Stimulated activated CD4-positive, alpha-beta T cell treated with anti-CD3 and anti-CD28 coated beads, TNF-alpha, amount 100 ng/mL, for 1 hour (primary cell): ENCODE measurements at regions not wholly inside any gene's neighbourhood (a gene's known extent, or its start where the extent isn't known, plus 50 kb on each side); places are given as distances from the start of the nearest gene placed in this dataset.

Source experiments
- DNase-seq, 3 donors: peaks; one replicate each; pipeline ENCODE4 v3.0.0-alpha.2; 2020; ENCODE audit warnings: low read depth in 3 of 3, low spot score in 1 of 3

- DNase-seq: no peak
Measured at GRCh38 chr21:29441651-29442050, 142.9 kb downstream of the BACH1 start.

GRCh38 chr21:29443411-29444010 lies 144.8 kb downstream of the BACH1 start:
- DNase-seq: no peak

GRCh38 chr21:29448766-29449165 lies 150.0 kb downstream of the BACH1 start:
- DNase-seq: no peak

- no peak for DNase-seq
Measured at GRCh38 chr21:29449306-29449950, 150.7 kb downstream of the BACH1 start.

GRCh38 chr21:29450058-29450457 lies 151.3 kb downstream of the BACH1 start:
- no peak for DNase-seq

- no peak for DNase-seq
Measured at GRCh38 chr21:29453511-29453910, 154.8 kb downstream of the BACH1 start.

GRCh38 chr21:29454179-29454578 lies 155.5 kb downstream of the BACH1 start:
- DNase-seq: no peak

- no peak for DNase-seq
Measured at GRCh38 chr21:29462479-29462878, 163.8 kb downstream of the BACH1 start.

GRCh38 chr21:29465546-29465945 lies 166.8 kb downstream of the BACH1 start:
- no peak for DNase-seq

GRCh38 chr21:29466532-29466931 lies 167.8 kb downstream of the BACH1 start:
- no peak for DNase-seq

- no peak for DNase-seq
Measured at GRCh38 chr21:29470397-29470796, 171.7 kb downstream of the BACH1 start.

GRCh38 chr21:29473808-29474207 lies 175.1 kb downstream of the BACH1 start:
- no peak for DNase-seq

- no peak for DNase-seq
Measured at GRCh38 chr21:29475329-29475728, 176.6 kb downstream of the BACH1 start.

- no peak for DNase-seq
Measured at GRCh38 chr21:29477347-29477746, 178.6 kb downstream of the BACH1 start.

GRCh38 chr21:29477941-29478340 lies 179.2 kb downstream of the BACH1 start:
- no peak for DNase-seq

GRCh38 chr21:29481081-29481480 lies 182.4 kb downstream of the BACH1 start:
- no peak for DNase-seq

GRCh38 chr21:29481641-29482040 lies 182.9 kb downstream of the BACH1 start:
- DNase-seq: no peak

GRCh38 chr21:29486306-29486807 lies 187.6 kb downstream of the BACH1 start:
- no peak for DNase-seq
